ENCODE measurements at regions not wholly inside any gene's neighbourhood (a gene's known extent, or its start where the extent isn't known, plus 50 kb on each side); places are given as distances from the start of the nearest gene placed in this dataset.

- no peaks in the 10 kb centered on the region for H3K36me3 Mint-ChIP-seq
- H3K27ac Mint-ChIP-seq, result no peak overlapping the region
- H3K27me3 Mint-ChIP-seq (ENCODE audit: low read depth in 3 of 3), result peaks cover 7 to 12% (median 8%) of the 10 kb centered on the region in 3 donors
- no peaks in the 10 kb centered on the region for H3K4me1 Mint-ChIP-seq
- H3K9me3 Mint-ChIP-seq, result peaks cover 0 to 12% (median 3%) of the 10 kb centered on the region in 6 donors
- H3K4me3 Mint-ChIP-seq, result no peak overlapping the region
- no peak for DNase-seq
Measured at GRCh38 chr7:38051311-38051710, 126.7 kb upstream of the STARD3NL start.

GRCh38 chr7:38051786-38052185 is 126.3 kb upstream of the STARD3NL start:
- Mint-ChIP-seq H3K4me3 (no peak overlapping the region), H3K27me3 (ENCODE audit: low read depth in 3 of 3) (peaks cover 6 to 10% (median 7%) of the 10 kb centered on the region in 3 donors), H3K4me1 (no peaks in the 10 kb centered on the region), H3K27ac (no peak overlapping the region), H3K9me3 (peaks cover 0 to 12% (median 3%) of the 10 kb centered on the region in 6 donors), H3K36me3 (no peaks in the 10 kb centered on the region)
- no peak for DNase-seq

GRCh38 chr7:38052786-38053185 is 125.3 kb upstream of the STARD3NL start:
- no peaks in the 10 kb centered on the region for H3K4me1 Mint-ChIP-seq
- H3K27me3 Mint-ChIP-seq (ENCODE audit: low read depth in 3 of 3), result peaks cover 6 to 10% (median 7%) of the 10 kb centered on the region in 3 donors
- no peak overlapping the region for H3K27ac Mint-ChIP-seq
- peaks cover 0 to 12% (median 3%) of the 10 kb centered on the region in 6 donors for H3K9me3 Mint-ChIP-seq
- DNase-seq, result no peak
- H3K36me3 Mint-ChIP-seq, result no peaks in the 10 kb centered on the region
- H3K4me3 Mint-ChIP-seq, result no peak overlapping the region

GRCh38 chr7:38054199-38054598 is 123.8 kb upstream of the STARD3NL start:
- DNase-seq, result no peak
- H3K9me3 Mint-ChIP-seq, result peaks cover 0 to 2% (median under 1%) of the 10 kb centered on the region in 6 donors
- H3K4me3 Mint-ChIP-seq, result no peak overlapping the region
- H3K36me3 Mint-ChIP-seq, result no peaks in the 10 kb centered on the region
- H3K27ac Mint-ChIP-seq, result no peak overlapping the region
- H3K27me3 Mint-ChIP-seq (ENCODE audit: low read depth in 3 of 3), result peaks cover 2 to 9% (median 5%) of the 10 kb centered on the region in 3 donors
- H3K4me1 Mint-ChIP-seq, result no peaks in the 10 kb centered on the region

GRCh38 chr7:38057829-38058228 is 120.2 kb upstream of the STARD3NL start:
- Mint-ChIP-seq H3K27me3 (ENCODE audit: low read depth in 3 of 3) (peaks cover 1 to 3% (median 2%) of the 10 kb centered on the region in 3 donors), H3K27ac (no peak overlapping the region), H3K4me3 (no peak overlapping the region)

GRCh38 chr7:38060116-38060515 is 117.9 kb upstream of the STARD3NL start:
- Mint-ChIP-seq H3K4me1 (no peaks in the 10 kb centered on the region), H3K27me3 (ENCODE audit: low read depth in 3 of 3) (peaks cover 0 to 5% (median 4%) of the 10 kb centered on the region in 3 donors), H3K9me3 (no peaks in the 10 kb centered on the region), H3K4me3 (no peak overlapping the region), H3K27ac (no peak overlapping the region), H3K36me3 (no peaks in the 10 kb centered on the region)
- no peak for DNase-seq

More at GRCh38 chr7:38057829-38058228, 120.2 kb upstream of the STARD3NL start:
- H3K9me3 Mint-ChIP-seq, result no peaks in the 10 kb centered on the region
- no peaks in the 10 kb centered on the region for H3K36me3 Mint-ChIP-seq
- no peaks in the 10 kb centered on the region for H3K4me1 Mint-ChIP-seq
- no peak for DNase-seq

- DNase-seq, result no peak
- Mint-ChIP-seq H3K36me3 (no peaks in the 10 kb centered on the region), H3K4me3 (no peak overlapping the region), H3K27me3 (ENCODE audit: low read depth in 3 of 3) (peaks cover 0 to 5% (median 4%) of the 10 kb centered on the region in 3 donors), H3K27ac (no peak overlapping the region), H3K4me1 (no peaks in the 10 kb centered on the region), H3K9me3 (no peaks in the 10 kb centered on the region)
Measured at GRCh38 chr7:38060637-38061036, 117.4 kb upstream of the STARD3NL start.

GRCh38 chr7:38066391-38066790 is 111.7 kb upstream of the STARD3NL start:
- Mint-ChIP-seq H3K36me3 (no peaks in the 10 kb centered on the region), H3K4me1 (no peaks in the 10 kb centered on the region), H3K9me3 (no peaks in the 10 kb centered on the region), H3K4me3 (no peak overlapping the region), H3K27ac (no peak overlapping the region), H3K27me3 (ENCODE audit: low read depth in 3 of 3) (peaks cover 4 to 10% (median 5%) of the 10 kb centered on the region in 3 donors)
- no peak for DNase-seq

- no peak overlapping the region for H3K27ac Mint-ChIP-seq
- no peak overlapping the region for H3K4me3 Mint-ChIP-seq
- no peak for DNase-seq
- no peaks in the 10 kb centered on the region for H3K4me1 Mint-ChIP-seq
- H3K9me3 Mint-ChIP-seq, result peaks cover 0 to 2% (median 0%) of the 10 kb centered on the region in 6 donors
- H3K36me3 Mint-ChIP-seq, result no peaks in the 10 kb centered on the region
- H3K27me3 Mint-ChIP-seq (ENCODE audit: low read depth in 3 of 3), result peaks cover 2 to 10% (median 3%) of the 10 kb centered on the region in 3 donors
Measured at GRCh38 chr7:38068461-38068860, 109.6 kb upstream of the STARD3NL start.

- peaks cover 1 to 14% (median 2%) of the 10 kb centered on the region in 3 donors for H3K27me3 Mint-ChIP-seq (ENCODE audit: low read depth in 3 of 3)
- peaks cover 0 to 2% (median 0%) of the 10 kb centered on the region in 6 donors for H3K9me3 Mint-ChIP-seq
- no peak for DNase-seq
- no peak overlapping the region for H3K27ac Mint-ChIP-seq
- H3K4me3 Mint-ChIP-seq, result no peak overlapping the region
- H3K36me3 Mint-ChIP-seq, result no peaks in the 10 kb centered on the region
- no peaks in the 10 kb centered on the region for H3K4me1 Mint-ChIP-seq
Measured at GRCh38 chr7:38069052-38069451, 109.0 kb upstream of the STARD3NL start.

- Mint-ChIP-seq H3K9me3 (peaks cover 0 to 2% (median 0%) of the 10 kb centered on the region in 6 donors), H3K27ac (no peak overlapping the region), H3K4me3 (no peak overlapping the region), H3K4me1 (no peaks in the 10 kb centered on the region), H3K36me3 (no peaks in the 10 kb centered on the region), H3K27me3 (ENCODE audit: low read depth in 3 of 3) (peaks cover 0 to 23% (median 3%) of the 10 kb centered on the region in 3 donors)
- no peak for DNase-seq
Measured at GRCh38 chr7:38070718-38071117, 107.3 kb upstream of the STARD3NL start.

GRCh38 chr7:38086857-38087256 is 91.2 kb upstream of the STARD3NL start:
- no peaks in the 10 kb centered on the region for H3K4me1 Mint-ChIP-seq
- no peak overlapping the region for H3K4me3 Mint-ChIP-seq
- no peaks in the 10 kb centered on the region for H3K9me3 Mint-ChIP-seq
- peaks cover 2 to 7% (median 6%) of the 10 kb centered on the region in 3 donors for H3K27me3 Mint-ChIP-seq (ENCODE audit: low read depth in 3 of 3)
- DNase-seq, result no peak
- no peak overlapping the region for H3K27ac Mint-ChIP-seq
- peaks cover 0 to 6% (median 0%) of the 10 kb centered on the region in 3 donors for H3K36me3 Mint-ChIP-seq

- no peak overlapping the region for H3K27ac Mint-ChIP-seq
- DNase-seq, result no peak
- H3K36me3 Mint-ChIP-seq, result no peaks in the 10 kb centered on the region
- no peak overlapping the region for H3K4me3 Mint-ChIP-seq
- H3K9me3 Mint-ChIP-seq, result peaks cover 0 to 19% (median 10%) of the 10 kb centered on the region in 6 donors
- peaks cover 0 to 5% (median 3%) of the 10 kb centered on the region in 3 donors for H3K27me3 Mint-ChIP-seq (ENCODE audit: low read depth in 3 of 3)
- no peaks in the 10 kb centered on the region for H3K4me1 Mint-ChIP-seq
Measured at GRCh38 chr7:38102507-38102906, 75.5 kb upstream of the STARD3NL start.

GRCh38 chr7:38105874-38106483 is 72.1 kb upstream of the STARD3NL start:
- DNase-seq, result peak; percentile 51 to 61 (median 51)
- H3K4me1 Mint-ChIP-seq, result no peaks in the 10 kb centered on the region
- no peaks in the 10 kb centered on the region for H3K9me3 Mint-ChIP-seq
- no peaks in the 10 kb centered on the region for H3K36me3 Mint-ChIP-seq
- no peak overlapping the region for H3K4me3 Mint-ChIP-seq
- peaks cover 0 to 3% (median 0%) of the 10 kb centered on the region in 3 donors for H3K27me3 Mint-ChIP-seq (ENCODE audit: low read depth in 3 of 3)
- no peak overlapping the region for H3K27ac Mint-ChIP-seq

GRCh38 chr7:38107486-38107893 is 70.6 kb upstream of the STARD3NL start:
- H3K27me3 Mint-ChIP-seq (ENCODE audit: low read depth in 3 of 3), result peaks cover 0 to 3% (median 0%) of the 10 kb centered on the region in 3 donors
- DNase-seq, result peak; percentile 55 to 65 (median 57)
- peaks cover 0 to 6% (median 0%) of the 10 kb centered on the region in 3 donors for H3K36me3 Mint-ChIP-seq
- peak overlapping the region in 1 of 6 donors; percentile 36 for H3K27ac Mint-ChIP-seq
- H3K9me3 Mint-ChIP-seq, result no peaks in the 10 kb centered on the region
- no peaks in the 10 kb centered on the region for H3K4me1 Mint-ChIP-seq
- no peak overlapping the region for H3K4me3 Mint-ChIP-seq
